ENCODE measurements at regions not wholly inside any gene's neighbourhood (a gene's known extent, or its start where the extent isn't known, plus 50 kb on each side); places are given as distances from the start of the nearest gene placed in this dataset.

DNA sequence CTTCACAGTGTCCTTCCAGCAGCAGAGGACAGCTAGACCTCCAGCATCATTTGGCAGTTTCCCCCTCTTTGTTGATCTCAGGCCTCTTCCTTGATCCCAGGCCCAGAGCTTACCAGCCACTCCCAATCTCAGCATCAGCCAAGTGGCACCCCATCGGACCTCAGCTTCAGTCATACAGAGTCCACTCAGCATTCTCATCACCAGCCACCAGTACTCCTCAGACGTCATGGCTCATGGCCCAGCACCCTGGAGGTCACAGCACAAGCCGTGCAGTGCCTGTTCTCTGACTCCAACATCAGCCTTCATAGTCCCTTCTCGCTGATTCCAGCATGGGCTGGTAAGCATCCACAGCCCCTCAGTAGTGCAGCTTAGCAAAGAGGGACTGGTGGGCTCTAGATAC, 487.6 kb upstream of the DAB1 start:
- Histone ChIP-seq H2AFZ (ENCODE audit: insufficient read depth, low read depth, low read length, poor library complexity, severe bottlenecking) (no peak overlapping the region), H3K9me3 (replicated peaks in 1 of 2; ENCODE audit: control insufficient read depth in 1 of 2, insufficient read depth in 1 of 2, low read length in 2 of 2) (peaks cover 0 to 4% of the 10 kb centered on the region in 2 donors), H3K4me1 (ENCODE audit: control insufficient read depth in 1 of 2, insufficient read depth in 2 of 2, low read length in 2 of 2) (no peaks in the 10 kb centered on the region), H3K27ac (ENCODE audit: low read depth in 1 of 2, low read length in 2 of 2) (no peak overlapping the region), H3K4me3 (replicated peaks in 1 of 3; ENCODE audit: low read depth in 2 of 3, low read length in 3 of 3) (no peak overlapping the region), H3K36me3 (replicated peaks in 1 of 2; ENCODE audit: control insufficient read depth in 1 of 2, insufficient read depth in 2 of 2, low read length in 2 of 2) (no peaks in the 10 kb centered on the region), H3K79me2 (ENCODE audit: insufficient read depth, low read length) (no peaks in the 10 kb centered on the region), H3K9ac (ENCODE audit: insufficient read depth, low read length, poor library complexity, severe bottlenecking) (no peak overlapping the region), H4K20me1 (ENCODE audit: insufficient read depth, low read length) (no peaks in the 10 kb centered on the region), H3K4me2 (replicated peaks; ENCODE audit: extremely low read depth, low read length, poor library complexity, severe bottlenecking) (no peak overlapping the region), H3K27me3 (ENCODE audit: control insufficient read depth in 2 of 2, insufficient read depth in 2 of 2, low read length in 2 of 2) (no peaks in the 10 kb centered on the region)
- no peak overlapping the region for H3K4me3 Mint-ChIP-seq
- no peak for DNase-seq
- no peaks in the 10 kb centered on the region for H3K36me3 Mint-ChIP-seq
- H3K4me1 Mint-ChIP-seq: no peaks in the 10 kb centered on the region
- H3K9me3 Mint-ChIP-seq: peaks cover 0 to 7% (median 1%) of the 10 kb centered on the region in 7 donors
- peaks cover under 1 to 4% (median 2%) of the 10 kb centered on the region in 3 donors for H3K27me3 Mint-ChIP-seq (ENCODE audit: low read depth in 3 of 3)
- WGBS (ENCODE audit: insufficient coverage): 88% methylated on average over 4 of the region's 4 CpGs
- intact Hi-C loops (cut with micrococcal nuclease): no loop called here
- no peak for TF ChIP-seq CTCF (IDR thresholded peaks at IDR 0.05)
- no peak overlapping the region for H3K27ac Mint-ChIP-seq

GRCh38 chr1:57910782-57911181, 486.9 kb upstream of the DAB1 start:
- H3K9me3 Mint-ChIP-seq: peaks cover 0 to 4% (median 1%) of the 10 kb centered on the region in 7 donors
- no peak overlapping the region for H3K27ac Mint-ChIP-seq
- intact Hi-C loops (cut with micrococcal nuclease): no loop called here

More at GRCh38 chr1:57910782-57911181, 486.9 kb upstream of the DAB1 start:
- TF ChIP-seq CTCF (IDR thresholded peaks at IDR 0.05): no peak
- H3K27ac ChIP-seq (ENCODE audit: low read depth in 1 of 2, low read length in 2 of 2): no peak overlapping the region
- WGBS (ENCODE audit: insufficient coverage): no CpG with 5 or more reads among the region's 2 CpGs
- Mint-ChIP-seq H3K27me3 (ENCODE audit: low read depth in 3 of 3) (peaks cover 2 to 4% (median 2%) of the 10 kb centered on the region in 3 donors), H3K36me3 (no peaks in the 10 kb centered on the region), H3K4me1 (no peaks in the 10 kb centered on the region), H3K4me3 (no peak overlapping the region)
- no peak overlapping the region for H3K4me2 ChIP-seq (replicated peaks; ENCODE audit: extremely low read depth, low read length, poor library complexity, severe bottlenecking)
- peaks cover 0 to under 1% of the 10 kb centered on the region in 2 donors for H3K9me3 ChIP-seq (replicated peaks in 1 of 2; ENCODE audit: control insufficient read depth in 1 of 2, insufficient read depth in 1 of 2, low read length in 2 of 2)
- no peaks in the 10 kb centered on the region for H3K27me3 ChIP-seq (ENCODE audit: control insufficient read depth in 2 of 2, insufficient read depth in 2 of 2, low read length in 2 of 2)
- H3K9ac ChIP-seq (ENCODE audit: insufficient read depth, low read length, poor library complexity, severe bottlenecking): no peak overlapping the region
- no peaks in the 10 kb centered on the region for H3K79me2 ChIP-seq (ENCODE audit: insufficient read depth, low read length)
- no peak for DNase-seq
- no peak overlapping the region for H2AFZ ChIP-seq (ENCODE audit: insufficient read depth, low read depth, low read length, poor library complexity, severe bottlenecking)
- no peaks in the 10 kb centered on the region for H3K36me3 ChIP-seq (replicated peaks in 1 of 2; ENCODE audit: control insufficient read depth in 1 of 2, insufficient read depth in 2 of 2, low read length in 2 of 2)
- no peaks in the 10 kb centered on the region for H3K4me1 ChIP-seq (ENCODE audit: control insufficient read depth in 1 of 2, insufficient read depth in 2 of 2, low read length in 2 of 2)
- no peak overlapping the region for H3K4me3 ChIP-seq (replicated peaks in 1 of 3; ENCODE audit: low read depth in 2 of 3, low read length in 3 of 3)
- no peaks in the 10 kb centered on the region for H4K20me1 ChIP-seq (ENCODE audit: insufficient read depth, low read length)
